Liver (tissue), 8 donors: ENCODE measurements at regions not wholly inside any gene's neighbourhood (a gene's known extent, or its start where the extent isn't known, plus 50 kb on each side); places are given as distances from the start of the nearest gene placed in this dataset.

ENCODE experiments used
- DNase-seq: peaks from one replicate; pipeline ENCODE4 v3.0.0-alpha.2; 2017; ENCODE audit warnings: low spot score
- H3K27ac ChIP-seq, 2 donors: one replicate each; pipeline ENCODE4 v1.7.0; 2013; ENCODE audit warnings: inconsistent platforms in 2 of 2, low read length in 2 of 2, control low read depth in 1 of 2, low read depth in 1 of 2, mild to moderate bottlenecking in 1 of 2
- H3K27me3 ChIP-seq, 4 donors: one replicate each; pipeline versions ENCODE4 v1.6.1 to v1.7.0; 2013; ENCODE audit warnings: low read length in 3 of 4, inconsistent platforms in 1 of 4, mild to moderate bottlenecking in 1 of 4, moderate library complexity in 1 of 4; ENCODE audit not compliant: control insufficient read depth in 4 of 4, insufficient read depth in 4 of 4
- H3K36me3 ChIP-seq, 4 donors: one replicate each; pipeline versions ENCODE4 v1.6.1 to v1.7.0; 2013; ENCODE audit warnings: low read length in 3 of 4, mild to moderate bottlenecking in 3 of 4, low read depth in 1 of 4, moderate library complexity in 1 of 4; ENCODE audit not compliant: control insufficient read depth in 4 of 4, insufficient read depth in 3 of 4
- H3K4me1 ChIP-seq, 4 donors: one replicate each; pipeline versions ENCODE4 v1.6.1 to v1.7.0; 2013; ENCODE audit warnings: low read length in 3 of 4, mild to moderate bottlenecking in 3 of 4, moderate library complexity in 1 of 4; ENCODE audit not compliant: control insufficient read depth in 4 of 4, insufficient read depth in 4 of 4
- H3K4me3 ChIP-seq, 3 donors: one replicate each; pipeline versions ENCODE4 v1.6.1 to v1.7.0; 2013; ENCODE audit warnings: low read length in 3 of 3, control low read depth in 1 of 3, low read depth in 1 of 3, mild to moderate bottlenecking in 1 of 3
- H3K9ac ChIP-seq, 2 donors: one replicate each; pipeline ENCODE4 v1.7.0; 2013; ENCODE audit warnings: low read length in 2 of 2, mild to moderate bottlenecking in 2 of 2, moderate library complexity in 2 of 2, control low read depth in 1 of 2, low read depth in 1 of 2
- H3K9me3 ChIP-seq, 4 donors: one replicate each; pipeline versions ENCODE4 v1.6.1 to v1.7.0; 2013; ENCODE audit warnings: low read length in 3 of 4; ENCODE audit not compliant: control insufficient read depth in 4 of 4
- ATF3 ChIP-seq: IDR thresholded peaks from 2 replicates; pipeline ENCODE4 v1.6.1; 2016; ENCODE audit warnings: antibody characterized with exemption
- CTCF ChIP-seq: fragments of 150-350 bp; IDR thresholded peaks from 2 replicates; pipeline ENCODE4 v1.5.1; 2017; ENCODE audit warnings: improper control_type of control experiment, low read depth, low read length; ENCODE audit not compliant: missing input control
- EGR1 ChIP-seq, 2 donors: IDR thresholded peaks; 2 replicates each; pipeline ENCODE4 v1.6.1; 2016 to 2018; ENCODE audit warnings: antibody characterized with exemption in 2 of 2, low read depth in 2 of 2
- FOXA1 ChIP-seq: IDR thresholded peaks from 2 replicates; pipeline ENCODE4 v1.6.1; 2016; ENCODE audit warnings: antibody characterized with exemption
- FOXA2 ChIP-seq: IDR thresholded peaks from 2 replicates; pipeline ENCODE4 v1.6.1; 2016; ENCODE audit warnings: antibody characterized with exemption
- GABPA ChIP-seq, 2 donors: IDR thresholded peaks in 1 of 2; conservative IDR thresholded peaks in 1 of 2; 2 replicates each; pipeline ENCODE4 v1.6.1; 2016; ENCODE audit warnings: antibody characterized with exemption in 2 of 2, mild to moderate bottlenecking in 1 of 2, moderate library complexity in 1 of 2
- HNF4A ChIP-seq, 2 donors: conservative IDR thresholded peaks; 2 replicates each; pipeline ENCODE4 v1.6.1; 2016; ENCODE audit warnings: antibody characterized with exemption in 2 of 2, mild to moderate bottlenecking in 2 of 2
- HNF4G ChIP-seq: IDR thresholded peaks from 2 replicates; pipeline ENCODE4 v1.6.1; 2016; ENCODE audit warnings: antibody characterized with exemption
- JUND ChIP-seq, 2 donors: IDR thresholded peaks; 2 replicates each; pipeline ENCODE4 v1.6.1; 2016; ENCODE audit warnings: antibody characterized with exemption in 2 of 2
- NR2F2 ChIP-seq: IDR thresholded peaks from 2 replicates; pipeline ENCODE4 v1.6.1; 2016; ENCODE audit warnings: antibody characterized with exemption
- RAD21 ChIP-seq, 2 donors: IDR thresholded peaks; 2 replicates each; pipeline ENCODE4 v1.6.1; 2016; ENCODE audit warnings: antibody characterized with exemption in 2 of 2, mild to moderate bottlenecking in 2 of 2
- REST ChIP-seq: IDR thresholded peaks from 2 replicates; pipeline ENCODE4 v1.6.1; 2016; ENCODE audit warnings: antibody characterized with exemption, mild to moderate bottlenecking
- RXRA ChIP-seq, 2 donors: IDR thresholded peaks; 2 replicates each; pipeline ENCODE4 v1.6.1; 2017 to 2018; ENCODE audit warnings: antibody characterized with exemption in 2 of 2, mild to moderate bottlenecking in 1 of 2
- SP1 ChIP-seq: IDR thresholded peaks from 2 replicates; pipeline ENCODE4 v1.6.1; 2018; ENCODE audit warnings: antibody characterized with exemption, mild to moderate bottlenecking
- TAF1 ChIP-seq: conservative IDR thresholded peaks from 2 replicates; pipeline ENCODE4 v1.6.1; 2016; ENCODE audit warnings: antibody characterized with exemption, mild to moderate bottlenecking
- YY1 ChIP-seq: IDR thresholded peaks from 2 replicates; pipeline ENCODE4 v1.6.1; 2016; ENCODE audit warnings: antibody characterized with exemption, mild to moderate bottlenecking
- ZBTB33 ChIP-seq: IDR thresholded peaks from 2 replicates; pipeline ENCODE4 v1.6.1; 2016; ENCODE audit warnings: antibody characterized with exemption
- WGBS: extraction: QIAGEN DNeasy Blood & Tissue Kit; methylation state at CpG from one replicate; pipeline ENCODE4 v1.1.7; 2013; 5-methylcytosine and 5-hydroxymethylcytosine counted together
- TF ChIP-seq, protein P1 (sequence below): IDR thresholded peaks from 2 replicates; pipeline ENCODE4 v1.6.1; 2016; ENCODE audit warnings: antibody characterized with exemption
- donor health status: healthy.
- donor health status: healthy.
- donor health status: healthy.
- donor health status: healthy.
- donor health status: healthy.

- H3K36me3 ChIP-seq: no peaks in the 10 kb centered on the region
- DNase-seq: no peak
- WGBS: 93% methylated on average over 2 of the region's 2 CpGs
- no peak for TF ChIP-seq YY1
- TF ChIP-seq RXRA (IDR thresholded peaks at IDR 0.05): no peak
- no peak for TF ChIP-seq RAD21 (IDR thresholded peaks at IDR 0.05)
- no peak for TF ChIP-seq TAF1
- no peak for TF ChIP-seq EGR1 (IDR thresholded peaks at IDR 0.05; ENCODE audit: low read depth in 2 of 2)
- no peak for TF ChIP-seq FOXA2
- TF ChIP-seq SP1: no peak
- TF ChIP-seq HNF4G: no peak
- no peak for TF ChIP-seq CTCF
- TF ChIP-seq GABPA (IDR thresholded peaks at IDR 0.05 in 1 of 2, conservative IDR thresholded peaks at IDR 0.05 in 1 of 2): no peak
- no peak for TF ChIP-seq NR2F2
- TF ChIP-seq HNF4A (conservative IDR thresholded peaks at IDR 0.05): no peak
- TF ChIP-seq FOXA1: no peak
- TF ChIP-seq ZBTB33: no peak
- no peak for TF ChIP-seq REST
- TF ChIP-seq, protein P1, sequence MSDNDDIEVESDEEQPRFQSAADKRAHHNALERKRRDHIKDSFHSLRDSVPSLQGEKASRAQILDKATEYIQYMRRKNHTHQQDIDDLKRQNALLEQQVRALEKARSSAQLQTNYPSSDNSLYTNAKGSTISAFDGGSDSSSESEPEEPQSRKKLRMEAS: no peak
- TF ChIP-seq ATF3: no peak
- no peak for TF ChIP-seq JUND (IDR thresholded peaks at IDR 0.05)
- no peaks in the 10 kb centered on the region for H3K9me3 ChIP-seq
- no peak overlapping the region for H3K9ac ChIP-seq
- H3K27ac ChIP-seq: no peak overlapping the region
- H3K27me3 ChIP-seq: no peaks in the 10 kb centered on the region
- no peak overlapping the region for H3K4me3 ChIP-seq
- no peaks in the 10 kb centered on the region for H3K4me1 ChIP-seq
These were observed 313.6 kb downstream of the HHIPL2 start for GRCh38 chr1:222234351-222234750.
